Left hindlimb (tissue), 1 donor: ENCODE measurements at regions not wholly inside any gene's neighbourhood (a gene's known extent, or its start where the extent isn't known, plus 50 kb on each side); places are given as distances from the start of the nearest gene placed in this dataset.
"Not testable (repeated sequence)": the region's sequence is repeated elsewhere in the genome, so short reads cannot be mapped to it uniquely, and the experiment has no call there.

Experiments used
- DNase-seq: peaks from one replicate; pipeline ENCODE4 v3.0.0-alpha.2; 2018

DNA sequence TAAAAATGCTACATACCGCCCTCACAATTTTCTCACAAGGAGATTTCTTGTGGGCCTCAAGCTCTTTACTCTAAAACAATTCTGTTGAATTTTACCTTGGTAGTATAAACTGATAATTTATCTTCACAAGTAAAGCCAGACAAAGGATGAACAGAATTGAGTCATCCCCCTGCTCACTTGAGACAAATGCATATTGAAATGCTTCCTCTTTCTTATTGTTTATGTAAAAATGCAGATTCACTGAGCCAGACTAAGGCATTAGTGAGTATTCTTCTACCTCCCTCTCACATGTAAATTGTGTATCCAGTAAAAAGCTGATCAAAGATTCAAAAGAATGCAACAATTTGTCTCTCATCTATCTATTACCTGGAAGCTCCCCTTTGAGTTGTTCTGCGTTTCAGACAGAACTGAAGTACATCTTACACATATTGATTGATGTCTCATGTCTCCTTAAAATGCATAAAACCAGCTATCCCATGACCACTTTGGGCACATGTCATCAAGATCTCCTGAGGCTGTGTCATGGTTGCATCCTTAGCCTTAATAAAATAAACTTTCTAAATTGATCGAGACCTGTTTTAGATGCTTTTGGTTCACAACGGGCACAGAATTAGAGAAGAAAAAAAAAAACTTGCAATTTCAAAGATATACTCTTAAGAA, 743.1 kb upstream of the B3GALT2 start:
- no peak for DNase-seq

GRCh38 chr1:193927550-193927949, 741.1 kb upstream of the B3GALT2 start:
- DNase-seq: no peak

- no peak for DNase-seq
These were observed 740.5 kb upstream of the B3GALT2 start for GRCh38 chr1:193926956-193927355.

DNA sequence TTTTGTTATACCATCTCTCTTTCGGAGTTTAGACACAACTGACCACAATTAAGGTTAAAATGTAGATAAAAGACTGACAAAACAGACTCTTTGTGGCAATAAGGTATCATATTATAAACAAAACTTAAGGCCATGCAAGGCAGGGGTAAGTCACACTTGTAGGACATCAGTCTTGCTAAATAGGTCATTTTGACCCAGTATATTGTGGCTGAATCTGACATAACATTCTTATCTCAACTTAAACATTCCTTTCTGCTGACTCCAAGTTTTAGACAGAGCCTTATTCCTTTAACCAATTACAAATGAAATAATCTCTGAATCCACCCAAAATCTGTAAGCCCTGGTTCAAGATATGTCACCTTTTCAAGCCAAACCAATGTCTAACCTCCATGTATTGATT, 733.4 kb upstream of the B3GALT2 start:
- no peak for DNase-seq

DNA sequence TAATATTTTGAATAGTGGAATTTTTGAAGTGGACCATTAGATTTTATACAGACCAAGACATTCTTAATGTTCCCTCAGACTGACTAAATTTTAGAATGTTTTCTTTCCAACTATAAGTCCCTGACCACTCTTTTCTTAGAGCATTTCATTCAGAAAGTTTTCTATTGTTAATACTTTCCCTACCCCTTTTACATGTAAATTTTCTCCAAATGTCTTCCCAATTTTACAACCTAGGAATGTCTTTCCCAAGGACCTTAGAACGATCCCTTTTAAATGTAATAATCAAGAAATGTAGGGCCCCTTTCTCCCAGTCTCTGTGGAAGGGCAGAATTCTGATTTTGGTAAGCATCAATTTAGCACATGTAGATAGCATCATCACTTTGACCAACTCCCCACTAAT, 730.0 kb upstream of the B3GALT2 start:
- no peak for DNase-seq

GRCh38 chr1:193914871-193915270, 728.5 kb upstream of the B3GALT2 start:
- no peak for DNase-seq

GRCh38 chr1:193909406-193910082, 723.1 kb upstream of the B3GALT2 start:
- no peak for DNase-seq

- no peak for DNase-seq
These were observed 719.1 kb upstream of the B3GALT2 start for GRCh38 chr1:193905288-193906085.

- no peak for DNase-seq
These were observed 705.4 kb upstream of the B3GALT2 start for GRCh38 chr1:193891788-193892187.

GRCh38 chr1:193890935-193891334, 704.5 kb upstream of the B3GALT2 start:
- no peak for DNase-seq

DNA sequence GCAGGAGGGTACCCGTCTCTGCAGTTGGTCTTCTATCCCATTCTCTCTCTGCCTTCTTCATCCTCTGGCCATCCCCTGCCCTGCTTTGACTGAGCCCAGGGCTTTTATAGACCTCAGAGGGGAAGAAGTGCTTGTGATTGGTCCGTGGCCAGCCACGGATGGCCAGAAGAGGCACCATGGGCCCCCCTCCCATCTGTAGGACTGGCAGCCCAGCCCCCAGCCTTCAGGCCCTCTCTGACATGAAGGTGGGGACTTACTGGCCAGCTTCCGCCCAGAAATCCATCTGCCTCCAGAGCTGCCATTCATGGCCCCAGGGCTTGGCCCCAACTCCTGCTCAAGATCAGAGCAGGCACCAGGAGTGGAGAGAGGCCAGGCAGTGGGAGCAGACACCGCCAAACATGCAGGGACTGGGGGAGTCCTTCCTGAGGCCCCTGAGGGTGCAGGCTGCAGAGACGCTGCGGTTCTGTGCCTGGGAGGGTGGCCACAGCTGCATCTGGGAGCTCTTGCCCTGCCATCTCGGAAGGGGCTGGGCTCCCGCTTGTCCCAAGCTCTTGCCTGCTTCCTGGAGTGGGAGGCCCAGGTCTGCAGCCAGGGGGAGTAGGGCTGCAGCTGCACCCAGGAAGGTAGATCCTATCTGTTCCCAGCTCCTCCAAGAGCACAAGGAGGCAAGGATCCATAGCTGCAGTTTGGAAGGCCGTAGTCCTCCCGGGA, 698.6 kb upstream of the B3GALT2 start:
- no peak for DNase-seq

DNA sequence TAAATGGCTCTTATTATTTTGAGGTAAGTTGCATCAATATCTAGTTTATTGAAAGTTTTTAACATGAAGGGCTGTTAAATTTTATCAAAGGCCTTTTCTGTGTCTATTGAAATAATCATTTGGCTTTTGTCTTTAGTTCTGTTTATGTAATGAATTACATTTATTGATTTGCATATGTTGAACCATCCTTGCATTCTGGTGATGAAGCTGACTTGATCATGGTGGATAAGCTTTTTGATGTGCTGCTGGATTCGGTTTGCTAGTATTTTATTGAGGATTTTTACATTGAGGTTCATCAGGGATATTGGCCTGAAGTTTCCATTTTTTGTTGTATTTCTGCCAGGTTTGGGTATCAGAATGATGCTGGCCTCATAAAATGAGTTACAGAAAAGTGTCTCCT, 691.5 kb upstream of the B3GALT2 start:
- DNase-seq: not testable (repeated sequence)

DNA sequence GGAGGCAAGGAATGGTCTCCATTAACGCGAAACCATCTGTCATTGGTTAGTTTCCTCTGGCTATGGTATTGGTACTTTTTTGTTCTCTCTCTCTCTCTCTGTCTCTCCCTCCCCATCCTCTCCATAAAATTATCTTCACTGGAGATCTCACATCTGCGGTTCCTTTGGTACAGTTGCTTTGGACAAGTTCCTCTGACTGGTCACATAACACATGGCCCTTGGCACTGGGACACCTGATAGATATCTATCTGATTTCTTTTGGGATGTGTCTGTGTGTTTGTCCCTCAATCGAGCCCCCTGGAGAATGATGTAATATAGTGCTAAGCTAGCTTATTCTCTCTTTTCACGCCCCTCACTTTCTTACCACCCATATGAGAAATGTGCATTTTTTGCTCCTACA, 682.0 kb upstream of the B3GALT2 start:
- DNase-seq: no peak

- no peak for DNase-seq
These were observed 669.8 kb upstream of the B3GALT2 start for GRCh38 chr1:193856261-193856660.

GRCh38 chr1:193850745-193851144, 664.3 kb upstream of the B3GALT2 start:
- no peak for DNase-seq

GRCh38 chr1:193846876-193847604, 660.6 kb upstream of the B3GALT2 start:
- no peak for DNase-seq

DNA sequence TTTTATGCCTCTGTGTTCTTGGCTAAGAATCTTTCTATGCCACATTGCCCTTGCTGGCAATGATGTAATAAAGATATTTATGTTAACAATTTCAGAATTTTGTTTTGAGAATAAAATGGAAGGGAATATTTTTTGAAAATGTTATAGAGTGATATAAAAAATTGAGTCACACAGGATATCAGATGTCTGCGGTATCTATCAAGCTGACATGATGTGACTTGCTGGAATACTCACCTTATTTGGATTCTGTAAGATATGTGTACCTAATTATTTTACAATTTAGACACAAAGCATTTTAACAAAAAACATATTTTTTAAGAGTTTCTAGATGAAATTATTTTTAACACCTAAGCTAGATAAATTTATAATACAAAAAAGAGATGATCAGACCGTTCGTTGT, 660.0 kb upstream of the B3GALT2 start:
- DNase-seq: no peak

DNA sequence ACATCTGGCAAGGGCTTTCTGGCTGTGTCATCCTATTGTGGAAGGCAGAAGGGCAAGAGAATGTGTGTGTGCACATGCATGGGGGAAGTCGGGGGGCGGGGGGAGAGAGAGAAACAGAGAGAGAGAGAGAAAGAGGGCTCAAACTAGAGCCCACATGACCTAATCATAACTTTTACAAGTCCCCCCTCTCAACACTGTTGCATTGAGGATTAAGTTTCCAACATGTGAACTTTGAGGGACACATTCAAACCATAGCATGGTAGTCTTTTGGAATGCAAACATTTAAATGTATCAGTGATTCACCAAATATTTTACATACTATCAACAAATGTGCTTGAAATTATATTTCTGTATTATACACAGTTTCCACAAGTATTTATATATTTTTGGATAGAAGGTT, 655.4 kb upstream of the B3GALT2 start:
- no peak for DNase-seq

GRCh38 chr1:193831465-193831864, 645.1 kb upstream of the B3GALT2 start:
- no peak for DNase-seq

GRCh38 chr1:193827516-193827915, 641.1 kb upstream of the B3GALT2 start:
- DNase-seq: no peak

DNA sequence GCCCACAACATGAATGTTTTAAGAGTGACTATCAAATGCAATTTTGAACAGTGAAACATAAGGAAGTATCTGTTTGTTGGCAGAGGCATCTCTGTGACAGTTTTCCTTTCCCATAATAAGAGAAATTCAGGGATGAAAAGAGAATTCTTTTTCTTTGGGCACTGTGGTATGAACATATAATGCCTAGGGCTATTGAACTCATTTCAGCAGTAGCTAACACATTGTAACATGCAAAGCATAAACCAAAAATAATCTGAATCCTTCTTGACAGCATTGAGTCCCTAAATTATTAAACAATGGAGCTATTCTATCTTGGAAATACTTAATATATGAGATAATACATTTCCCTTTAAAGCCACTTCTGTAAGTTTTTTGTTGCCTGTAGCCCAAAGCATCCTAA, 633.0 kb upstream of the B3GALT2 start:
- DNase-seq: no peak

DNA sequence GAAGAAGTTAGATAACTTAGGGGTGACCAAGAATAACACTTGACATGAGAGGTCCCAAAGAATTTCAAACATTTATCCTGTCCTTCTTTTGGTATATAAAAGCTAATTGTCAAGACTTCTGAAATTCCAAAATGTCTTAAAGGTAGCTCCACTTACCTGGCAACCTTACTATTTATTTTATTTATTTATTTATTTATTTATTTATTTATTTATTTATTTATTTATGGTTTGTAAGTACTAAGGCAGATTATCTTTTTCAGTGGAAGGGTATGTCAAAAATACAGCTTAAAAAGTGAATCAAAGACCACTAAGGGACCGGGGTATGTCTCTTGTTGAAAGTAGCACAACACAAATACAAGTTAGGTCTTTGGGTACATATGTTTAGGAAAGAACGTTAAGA, 620.8 kb upstream of the B3GALT2 start:
- no peak for DNase-seq
